Neural progenitor cell (in vitro differentiated cells): ENCODE measurements at regions not wholly inside any gene's neighbourhood (a gene's known extent, or its start where the extent isn't known, plus 50 kb on each side); places are given as distances from the start of the nearest gene placed in this dataset.

Experiments
- EZH2 ChIP-seq: fragments of 200-600 bp; sonication (generic); IDR thresholded peaks from 2 replicates; pipeline ENCODE4 v1.6.1; 2017; ENCODE audit warnings: antibody characterized with exemption, mild to moderate bottlenecking, moderate library complexity
- EZH2phosphoT487 ChIP-seq: fragments of 200-600 bp; sonication (generic); IDR thresholded peaks from 2 replicates; pipeline ENCODE4 v1.6.1; 2017; ENCODE audit warnings: antibody characterized with exemption
- TF ChIP-seq, protein P1 (sequence below): fragments of 200-600 bp; sonication (generic); IDR thresholded peaks from 2 replicates; pipeline ENCODE4 v1.5.1; 2017; ENCODE audit warnings: antibody characterized with exemption, mild to moderate bottlenecking

- TF ChIP-seq, protein P1, sequence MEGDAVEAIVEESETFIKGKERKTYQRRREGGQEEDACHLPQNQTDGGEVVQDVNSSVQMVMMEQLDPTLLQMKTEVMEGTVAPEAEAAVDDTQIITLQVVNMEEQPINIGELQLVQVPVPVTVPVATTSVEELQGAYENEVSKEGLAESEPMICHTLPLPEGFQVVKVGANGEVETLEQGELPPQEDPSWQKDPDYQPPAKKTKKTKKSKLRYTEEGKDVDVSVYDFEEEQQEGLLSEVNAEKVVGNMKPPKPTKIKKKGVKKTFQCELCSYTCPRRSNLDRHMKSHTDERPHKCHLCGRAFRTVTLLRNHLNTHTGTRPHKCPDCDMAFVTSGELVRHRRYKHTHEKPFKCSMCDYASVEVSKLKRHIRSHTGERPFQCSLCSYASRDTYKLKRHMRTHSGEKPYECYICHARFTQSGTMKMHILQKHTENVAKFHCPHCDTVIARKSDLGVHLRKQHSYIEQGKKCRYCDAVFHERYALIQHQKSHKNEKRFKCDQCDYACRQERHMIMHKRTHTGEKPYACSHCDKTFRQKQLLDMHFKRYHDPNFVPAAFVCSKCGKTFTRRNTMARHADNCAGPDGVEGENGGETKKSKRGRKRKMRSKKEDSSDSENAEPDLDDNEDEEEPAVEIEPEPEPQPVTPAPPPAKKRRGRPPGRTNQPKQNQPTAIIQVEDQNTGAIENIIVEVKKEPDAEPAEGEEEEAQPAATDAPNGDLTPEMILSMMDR = no peak
- TF ChIP-seq EZH2 (no peak), EZH2phosphoT487 (no peak)
Observed at GRCh38 chr2:145925591-145925990, 1405.7 kb upstream of the ZEB2 start.
